C4-2B (cell line): ENCODE measurements at regions not wholly inside any gene's neighbourhood (a gene's known extent, or its start where the extent isn't known, plus 50 kb on each side); places are given as distances from the start of the nearest gene placed in this dataset.

Experiments
- CTCF ChIP-seq: fragments of 450-650 bp; conservative IDR thresholded peaks from 2 replicates; pipeline ENCODE4 v1.5.1; 2017; ENCODE audit warnings: mild to moderate bottlenecking
- ZFX ChIP-seq: fragments of 450-650 bp; IDR thresholded peaks from 2 replicates; pipeline ENCODE4 v1.6.1; 2017

DNA sequence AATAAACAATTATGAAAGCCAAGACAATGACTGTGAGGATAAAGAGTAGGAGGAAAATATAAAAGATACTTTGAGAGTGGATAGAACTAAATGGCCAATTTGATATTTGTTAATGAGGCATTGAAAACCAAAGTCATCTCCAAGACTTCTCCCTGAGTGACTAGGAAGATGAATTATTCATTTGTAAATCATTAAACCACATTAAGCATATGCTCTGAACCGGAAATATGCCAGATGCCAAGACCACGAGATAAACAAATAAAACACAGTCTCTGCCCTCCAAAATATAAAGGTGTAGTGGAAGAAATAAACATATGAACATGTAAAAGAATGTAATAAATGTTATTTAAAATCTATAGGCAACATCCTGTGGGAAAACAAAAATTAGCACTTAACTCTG lies 78.8 kb downstream of the MRPL39 start:
- TF ChIP-seq CTCF (no peak), ZFX (no peak)
